Neural cell (in vitro differentiated cells): ENCODE measurements at regions not wholly inside any gene's neighbourhood (a gene's known extent, or its start where the extent isn't known, plus 50 kb on each side); places are given as distances from the start of the nearest gene placed in this dataset.
"Not testable (repeated sequence)": the region's sequence is repeated elsewhere in the genome, so short reads cannot be mapped to it uniquely, and the experiment has no call there.

Source experiments
- H2AFZ ChIP-seq: fragments of 200-600, 300-800 bp; sonication (generic), shearing (Covaris generic); 2 replicates; pipeline ENCODE4 v1.6.0; 2014; ENCODE audit warnings: low read depth, mild to moderate bottlenecking, antibody characterized with exemption, low read length, moderate library complexity
- H3F3A ChIP-seq: fragments of 200-600 bp; shearing (Covaris generic); 2 replicates; pipeline ENCODE4 v1.6.1; 2016; ENCODE audit warnings: mild to moderate bottlenecking, moderate library complexity, mixed read lengths, antibody characterized with exemption, low read length; ENCODE audit not compliant: insufficient read depth, poor library complexity, severe bottlenecking
- H3K27ac ChIP-seq: fragments of 200-600, 300-800 bp; sonication (generic), shearing (Covaris generic); 2 replicates; pipeline ENCODE4 v1.5.1; 2014; ENCODE audit warnings: mild to moderate bottlenecking, low read length, moderate library complexity
- H3K27me3 ChIP-seq: fragments of 300-800, 200-600 bp; sonication (generic), shearing (Covaris generic); 2 replicates; pipeline ENCODE4 v1.6.0; 2014; ENCODE audit warnings: mild to moderate bottlenecking, low read depth, low read length, moderate library complexity; ENCODE audit not compliant: insufficient read depth
- H3K36me3 ChIP-seq: fragments of 300-800, 200-600 bp; sonication (generic), shearing (Covaris generic); 2 replicates; pipeline ENCODE4 v1.5.1; 2014; ENCODE audit warnings: mild to moderate bottlenecking, antibody characterized with exemption, low read length, moderate library complexity; ENCODE audit not compliant: insufficient read depth
- H3K4me2 ChIP-seq: fragments of 300-800, 200-600 bp; sonication (generic), shearing (Covaris generic); 2 replicates; pipeline ENCODE4 v1.6.0; 2014; ENCODE audit warnings: mild to moderate bottlenecking, low read length
- H3K4me3 ChIP-seq: fragments of 300-800, 200-600 bp; sonication (generic), shearing (Covaris generic); 2 replicates; pipeline ENCODE4 v1.5.1; 2014; ENCODE audit warnings: mild to moderate bottlenecking, low read length, moderate library complexity
- H3K79me2 ChIP-seq: fragments of 200-600 bp; shearing (Covaris generic); replicated peaks from 2 replicates; pipeline ENCODE4 v1.6.0; 2014; ENCODE audit warnings: mild to moderate bottlenecking, low read length, moderate library complexity; ENCODE audit not compliant: insufficient read depth
- H3K9ac ChIP-seq: fragments of 300-800, 200-600 bp; sonication (generic), shearing (Covaris generic); 2 replicates; pipeline ENCODE4 v1.6.1; 2016; ENCODE audit warnings: mild to moderate bottlenecking, low read length, mixed read lengths
- H3K9me2 ChIP-seq: fragments of 200-600 bp; shearing (Covaris generic); 2 replicates; pipeline ENCODE4 v1.6.1; 2016; ENCODE audit warnings: mild to moderate bottlenecking, low read length, mixed read lengths; ENCODE audit not compliant: insufficient read depth
- H3K9me3 ChIP-seq: fragments of 200-600, 300-800 bp; sonication (generic), shearing (Covaris generic); 2 replicates; pipeline ENCODE4 v1.6.1; 2016; ENCODE audit warnings: mild to moderate bottlenecking, mixed run types, low read length, moderate library complexity, mixed read lengths
- H4K20me1 ChIP-seq: fragments of 200-600 bp; shearing (Covaris generic); 2 replicates; pipeline ENCODE4 v1.6.1; 2016; ENCODE audit warnings: mild to moderate bottlenecking, mixed run types; ENCODE audit not compliant: insufficient read depth
- EP300 ChIP-seq: fragments of 450-650 bp; conservative IDR thresholded peaks from 2 replicates; pipeline ENCODE4 v1.6.1; 2014; ENCODE audit warnings: antibody characterized with exemption, mild to moderate bottlenecking, moderate library complexity; ENCODE audit not compliant: poor library complexity, severe bottlenecking
- EZH2 ChIP-seq: fragments of 200-600, 300-800 bp; shearing (Covaris generic), sonication (generic); IDR thresholded peaks from 2 replicates; pipeline ENCODE4 v1.6.1; 2014; ENCODE audit warnings: antibody characterized with exemption, low read length, borderline replicate concordance, mild to moderate bottlenecking; ENCODE audit not compliant: insufficient read depth, poor library complexity, severe bottlenecking
- MXI1 ChIP-seq: fragments of 450-650 bp; conservative IDR thresholded peaks from 2 replicates; pipeline ENCODE4 v1.6.1; 2014; ENCODE audit warnings: antibody characterized with exemption, mild to moderate bottlenecking; ENCODE audit not compliant: poor library complexity, severe bottlenecking
- POLR2AphosphoS5 ChIP-seq: IDR thresholded peaks from 2 replicates; pipeline ENCODE4 v1.6.1; 2012
- RAD21 ChIP-seq: fragments of 450-650 bp; conservative IDR thresholded peaks from 2 replicates; pipeline ENCODE4 v1.6.1; 2014; ENCODE audit warnings: antibody characterized with exemption, mild to moderate bottlenecking, moderate library complexity
- SMC3 ChIP-seq: fragments of 450-650 bp; conservative IDR thresholded peaks from 2 replicates; pipeline ENCODE4 v1.6.1; 2014; ENCODE audit warnings: antibody characterized with exemption, mild to moderate bottlenecking, moderate library complexity; ENCODE audit not compliant: poor library complexity
- TAF1 ChIP-seq: IDR thresholded peaks from 2 replicates; pipeline ENCODE4 v1.6.1; 2012; ENCODE audit warnings: low read depth
- TF ChIP-seq, protein P1 (sequence below): IDR thresholded peaks from 2 replicates; pipeline ENCODE4 v1.6.1; 2012; ENCODE audit warnings: borderline replicate concordance
- TF ChIP-seq, protein P2 (sequence below): fragments of 450-650 bp; IDR thresholded peaks from 2 replicates; pipeline ENCODE4 v1.5.1; 2014; ENCODE audit warnings: antibody characterized with exemption, mild to moderate bottlenecking, moderate library complexity; ENCODE audit not compliant: poor library complexity, severe bottlenecking

DNA sequence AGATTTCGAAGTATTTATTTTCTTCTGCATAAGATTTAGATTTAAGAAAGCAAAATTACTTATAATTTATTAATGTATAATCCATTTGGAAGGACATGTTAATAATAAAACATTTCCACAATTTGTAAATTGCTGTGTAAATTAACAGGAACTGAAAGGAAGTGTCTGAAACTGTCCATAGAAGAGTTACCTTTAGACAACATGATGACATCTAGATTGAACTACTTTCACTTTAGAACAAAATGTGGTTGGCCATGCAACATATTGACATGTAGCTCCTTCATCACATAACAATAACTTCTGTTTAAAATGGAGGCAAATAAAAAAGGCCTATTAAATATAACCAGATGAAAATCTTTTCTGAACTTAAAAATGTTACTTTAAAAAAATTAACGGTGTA is 1849.5 kb upstream of the ACO1 start:
- H3K27ac ChIP-seq, result no peak overlapping the region
- no peak overlapping the region for H3K4me3 ChIP-seq
- peaks cover 7% of the 10 kb centered on the region for H3K9me3 ChIP-seq
- no peak overlapping the region for H3K4me2 ChIP-seq
- H3K27me3 ChIP-seq, result no peaks in the 10 kb centered on the region
- H3K9ac ChIP-seq, result no peak overlapping the region
- H3K9me2 ChIP-seq, result no peaks in the 10 kb centered on the region
- TF ChIP-seq EZH2, result no peak
- no peak for TF ChIP-seq EP300
- TF ChIP-seq MXI1, result no peak
- TF ChIP-seq, protein P1, sequence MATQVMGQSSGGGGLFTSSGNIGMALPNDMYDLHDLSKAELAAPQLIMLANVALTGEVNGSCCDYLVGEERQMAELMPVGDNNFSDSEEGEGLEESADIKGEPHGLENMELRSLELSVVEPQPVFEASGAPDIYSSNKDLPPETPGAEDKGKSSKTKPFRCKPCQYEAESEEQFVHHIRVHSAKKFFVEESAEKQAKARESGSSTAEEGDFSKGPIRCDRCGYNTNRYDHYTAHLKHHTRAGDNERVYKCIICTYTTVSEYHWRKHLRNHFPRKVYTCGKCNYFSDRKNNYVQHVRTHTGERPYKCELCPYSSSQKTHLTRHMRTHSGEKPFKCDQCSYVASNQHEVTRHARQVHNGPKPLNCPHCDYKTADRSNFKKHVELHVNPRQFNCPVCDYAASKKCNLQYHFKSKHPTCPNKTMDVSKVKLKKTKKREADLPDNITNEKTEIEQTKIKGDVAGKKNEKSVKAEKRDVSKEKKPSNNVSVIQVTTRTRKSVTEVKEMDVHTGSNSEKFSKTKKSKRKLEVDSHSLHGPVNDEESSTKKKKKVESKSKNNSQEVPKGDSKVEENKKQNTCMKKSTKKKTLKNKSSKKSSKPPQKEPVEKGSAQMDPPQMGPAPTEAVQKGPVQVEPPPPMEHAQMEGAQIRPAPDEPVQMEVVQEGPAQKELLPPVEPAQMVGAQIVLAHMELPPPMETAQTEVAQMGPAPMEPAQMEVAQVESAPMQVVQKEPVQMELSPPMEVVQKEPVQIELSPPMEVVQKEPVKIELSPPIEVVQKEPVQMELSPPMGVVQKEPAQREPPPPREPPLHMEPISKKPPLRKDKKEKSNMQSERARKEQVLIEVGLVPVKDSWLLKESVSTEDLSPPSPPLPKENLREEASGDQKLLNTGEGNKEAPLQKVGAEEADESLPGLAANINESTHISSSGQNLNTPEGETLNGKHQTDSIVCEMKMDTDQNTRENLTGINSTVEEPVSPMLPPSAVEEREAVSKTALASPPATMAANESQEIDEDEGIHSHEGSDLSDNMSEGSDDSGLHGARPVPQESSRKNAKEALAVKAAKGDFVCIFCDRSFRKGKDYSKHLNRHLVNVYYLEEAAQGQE, result no peak
- no peak for TF ChIP-seq POLR2AphosphoS5
- TF ChIP-seq, protein P2, sequence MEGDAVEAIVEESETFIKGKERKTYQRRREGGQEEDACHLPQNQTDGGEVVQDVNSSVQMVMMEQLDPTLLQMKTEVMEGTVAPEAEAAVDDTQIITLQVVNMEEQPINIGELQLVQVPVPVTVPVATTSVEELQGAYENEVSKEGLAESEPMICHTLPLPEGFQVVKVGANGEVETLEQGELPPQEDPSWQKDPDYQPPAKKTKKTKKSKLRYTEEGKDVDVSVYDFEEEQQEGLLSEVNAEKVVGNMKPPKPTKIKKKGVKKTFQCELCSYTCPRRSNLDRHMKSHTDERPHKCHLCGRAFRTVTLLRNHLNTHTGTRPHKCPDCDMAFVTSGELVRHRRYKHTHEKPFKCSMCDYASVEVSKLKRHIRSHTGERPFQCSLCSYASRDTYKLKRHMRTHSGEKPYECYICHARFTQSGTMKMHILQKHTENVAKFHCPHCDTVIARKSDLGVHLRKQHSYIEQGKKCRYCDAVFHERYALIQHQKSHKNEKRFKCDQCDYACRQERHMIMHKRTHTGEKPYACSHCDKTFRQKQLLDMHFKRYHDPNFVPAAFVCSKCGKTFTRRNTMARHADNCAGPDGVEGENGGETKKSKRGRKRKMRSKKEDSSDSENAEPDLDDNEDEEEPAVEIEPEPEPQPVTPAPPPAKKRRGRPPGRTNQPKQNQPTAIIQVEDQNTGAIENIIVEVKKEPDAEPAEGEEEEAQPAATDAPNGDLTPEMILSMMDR, result no peak
- TF ChIP-seq TAF1, result no peak
- no peak for TF ChIP-seq RAD21
- no peak for TF ChIP-seq SMC3
- H3K36me3 ChIP-seq, result no peaks in the 10 kb centered on the region
- H4K20me1 ChIP-seq, result no peaks in the 10 kb centered on the region
- H3F3A ChIP-seq, result no peaks in the 10 kb centered on the region
- no peak overlapping the region for H2AFZ ChIP-seq
- no peaks in the 10 kb centered on the region for H3K79me2 ChIP-seq

DNA sequence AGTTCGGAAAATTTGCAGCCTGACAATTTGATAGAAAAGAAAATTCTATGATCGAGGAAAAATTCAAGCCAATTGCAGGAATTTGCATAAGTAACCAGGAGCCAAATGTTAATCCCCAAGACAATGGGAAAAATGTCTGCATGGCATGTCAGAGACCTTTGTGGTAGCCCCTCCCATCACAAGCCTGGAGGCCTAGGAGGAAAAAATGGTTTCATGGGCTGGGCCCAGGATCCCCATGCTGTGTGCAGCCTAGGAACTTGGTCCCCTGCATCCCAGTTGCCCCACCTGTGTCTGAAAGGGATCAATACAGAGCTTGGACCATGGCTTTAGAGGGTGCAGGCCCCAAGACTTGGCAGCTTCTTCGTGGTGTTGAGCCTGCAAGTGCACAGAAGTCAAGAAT is 1847.9 kb upstream of the ACO1 start:
- Histone ChIP-seq H3K4me2 (no peak overlapping the region), H2AFZ (no peak overlapping the region), H3K9ac (no peak overlapping the region), H3K4me3 (no peak overlapping the region), H4K20me1 (no peaks in the 10 kb centered on the region), H3K79me2 (no peaks in the 10 kb centered on the region), H3K27me3 (no peaks in the 10 kb centered on the region), H3K9me3 (peaks cover 7% of the 10 kb centered on the region), H3K9me2 (no peaks in the 10 kb centered on the region), H3F3A (no peaks in the 10 kb centered on the region), H3K27ac (no peak overlapping the region), H3K36me3 (no peaks in the 10 kb centered on the region)
- TF ChIP-seq TAF1 (no peak), SMC3 (no peak), EZH2 (no peak), RAD21 (no peak), POLR2AphosphoS5 (no peak), EP300 (no peak), MXI1 (no peak)
- TF ChIP-seq, protein P2, result no peak
- TF ChIP-seq, protein P1, result no peak

DNA sequence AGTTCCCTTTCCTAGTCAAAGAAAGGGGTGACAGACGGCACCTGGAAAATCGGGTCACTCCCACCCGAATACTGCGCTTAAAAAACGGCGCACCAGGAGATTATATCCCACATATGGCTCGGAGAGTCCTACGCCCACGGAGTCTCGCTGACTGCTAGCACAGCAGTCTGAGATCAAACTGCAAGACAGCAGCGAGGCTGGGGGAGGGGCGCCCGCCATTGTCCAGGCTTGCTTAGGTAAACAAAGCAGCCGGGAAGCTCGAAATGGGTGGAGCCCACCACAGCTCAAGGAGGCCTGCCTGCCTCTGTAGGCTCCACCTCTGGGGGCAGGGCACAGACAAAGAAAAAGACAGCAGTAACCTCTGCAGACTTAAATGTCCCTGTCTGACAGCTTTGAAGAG is 1844.7 kb upstream of the ACO1 start:
- H3K9me3 ChIP-seq, H2AFZ ChIP-seq, H3K36me3 ChIP-seq, H3K27me3 ChIP-seq, H3K27ac ChIP-seq, H4K20me1 ChIP-seq, H3K79me2 ChIP-seq, H3K4me3 ChIP-seq, H3F3A ChIP-seq, H3K9me2 ChIP-seq, H3K4me2 ChIP-seq, H3K9ac ChIP-seq: not testable (repeated sequence)
